ENCODE measurements at regions not wholly inside any gene's neighbourhood (a gene's known extent, or its start where the extent isn't known, plus 50 kb on each side); places are given as distances from the start of the nearest gene placed in this dataset.

- peak in 2 of 3 experiments; percentile 41 to 43; a peak in 3 of 6 replicates for TF ChIP-seq CTCF (IDR thresholded peaks at IDR 0.05 in 2 of 3, conservative IDR thresholded peaks at IDR 0.05 in 1 of 3; ENCODE audit: borderline replicate concordance in 1 of 3, insufficient read depth in 1 of 3, low read depth in 2 of 3, low read length in 2 of 3)
- TF ChIP-seq ATF3 (IDR thresholded peaks at IDR 0.05): no peak
- no peak for TF ChIP-seq ZNF274 (IDR thresholded peaks at IDR 0.05; ENCODE audit: low read depth, low read length)
- TF ChIP-seq YY1 (IDR thresholded peaks at IDR 0.05; ENCODE audit: extremely low read depth, insufficient replicate concordance, low read depth, low read length): no peak
- TF ChIP-seq SP1 (IDR thresholded peaks at IDR 0.05; ENCODE audit: low read depth): no peak
- TF ChIP-seq POLR2A (IDR thresholded peaks at IDR 0.05; ENCODE audit: borderline replicate concordance, extremely low read depth, insufficient read depth, insufficient read length): no peak
- TF ChIP-seq ZBTB33 (IDR thresholded peaks at IDR 0.05; ENCODE audit: extremely low read depth, insufficient replicate concordance, low read length): no peak
- TF ChIP-seq EGR1 (IDR thresholded peaks at IDR 0.05; ENCODE audit: low read depth): no peak
- TF ChIP-seq POLR2AphosphoS5 (IDR thresholded peaks at IDR 0.05; ENCODE audit: low read depth, low read length): no peak
- no peak for TF ChIP-seq REST (IDR thresholded peaks at IDR 0.05; ENCODE audit: low read depth)
- no peak for TF ChIP-seq TCF7L2 (IDR thresholded peaks at IDR 0.05; ENCODE audit: borderline replicate concordance, extremely low read depth, insufficient read depth, insufficient read length)
- peak; percentile 44; the same call in 1 of the 2 replicates for TF ChIP-seq RAD21 (IDR thresholded peaks at IDR 0.05; ENCODE audit: low read depth)
- no peak for TF ChIP-seq SIN3A (IDR thresholded peaks at IDR 0.05; ENCODE audit: low read depth)
- TF ChIP-seq MAX (IDR thresholded peaks at IDR 0.05): no peak
Measured at GRCh38 chr11:87743007-87743406, 432.2 kb downstream of the RAB38 start.

Data from HCT116 (cell line).